ENCODE measurements at regions not wholly inside any gene's neighbourhood (a gene's known extent, or its start where the extent isn't known, plus 50 kb on each side); places are given as distances from the start of the nearest gene placed in this dataset.
"Not testable (repeated sequence)": the region's sequence is repeated elsewhere in the genome, so short reads cannot be mapped to it uniquely, and the experiment has no call there.

- Histone ChIP-seq H3K36me3 (ENCODE audit: control insufficient read depth in 1 of 2, insufficient read depth in 2 of 2, low read length in 2 of 2) (no peaks in the 10 kb centered on the region), H3K9ac (ENCODE audit: low read depth in 1 of 2, low read length in 2 of 2) (no peak overlapping the region), H3K4me3 (ENCODE audit: low read depth in 1 of 2, low read length in 2 of 2) (no peak overlapping the region), H3K4me1 (ENCODE audit: control insufficient read depth in 1 of 2, insufficient read depth in 2 of 2, low read length in 2 of 2) (no peaks in the 10 kb centered on the region), H3K27me3 (ENCODE audit: control insufficient read depth in 1 of 2, insufficient read depth in 2 of 2, low read length in 2 of 2) (peaks cover 3 to 5% of the 10 kb centered on the region in 2 donors), H3K9me3 (ENCODE audit: control insufficient read depth in 1 of 2, low read length in 2 of 2) (no peaks in the 10 kb centered on the region), H3K27ac (ENCODE audit: low read depth, low read length) (no peak overlapping the region)
These were observed 72.5 kb upstream of the PAXBP1 start for GRCh38 chr21:32844076-32844475.

GRCh38 chr21:32844653-32845436, 73.3 kb upstream of the PAXBP1 start:
- Histone ChIP-seq H3K9me3 (ENCODE audit: control insufficient read depth in 1 of 2, low read length in 2 of 2) (no peaks in the 10 kb centered on the region), H3K27me3 (ENCODE audit: control insufficient read depth in 1 of 2, insufficient read depth in 2 of 2, low read length in 2 of 2) (peaks cover 2 to 5% of the 10 kb centered on the region in 2 donors), H3K4me1 (ENCODE audit: control insufficient read depth in 1 of 2, insufficient read depth in 2 of 2, low read length in 2 of 2) (no peaks in the 10 kb centered on the region), H3K36me3 (ENCODE audit: control insufficient read depth in 1 of 2, insufficient read depth in 2 of 2, low read length in 2 of 2) (no peaks in the 10 kb centered on the region), H3K9ac (ENCODE audit: low read depth in 1 of 2, low read length in 2 of 2) (no peak overlapping the region), H3K27ac (ENCODE audit: low read depth, low read length) (no peak overlapping the region), H3K4me3 (ENCODE audit: low read depth in 1 of 2, low read length in 2 of 2) (no peak overlapping the region)

- H3K4me1 ChIP-seq (ENCODE audit: control insufficient read depth in 1 of 2, insufficient read depth in 2 of 2, low read length in 2 of 2) = no peaks in the 10 kb centered on the region
- H3K9ac ChIP-seq (ENCODE audit: low read depth in 1 of 2, low read length in 2 of 2) = no peak overlapping the region
- H3K4me3 ChIP-seq (ENCODE audit: low read depth in 1 of 2, low read length in 2 of 2) = no peak overlapping the region
- peaks cover 0 to 6% of the 10 kb centered on the region in 2 donors for H3K9me3 ChIP-seq (ENCODE audit: control insufficient read depth in 1 of 2, low read length in 2 of 2)
- no peaks in the 10 kb centered on the region for H3K36me3 ChIP-seq (ENCODE audit: control insufficient read depth in 1 of 2, insufficient read depth in 2 of 2, low read length in 2 of 2)
- no peak overlapping the region for H3K27ac ChIP-seq (ENCODE audit: low read depth, low read length)
- no peaks in the 10 kb centered on the region for H3K27me3 ChIP-seq (ENCODE audit: control insufficient read depth in 1 of 2, insufficient read depth in 2 of 2, low read length in 2 of 2)
These were observed 87.1 kb upstream of the PAXBP1 start for GRCh38 chr21:32858628-32859027.

DNA sequence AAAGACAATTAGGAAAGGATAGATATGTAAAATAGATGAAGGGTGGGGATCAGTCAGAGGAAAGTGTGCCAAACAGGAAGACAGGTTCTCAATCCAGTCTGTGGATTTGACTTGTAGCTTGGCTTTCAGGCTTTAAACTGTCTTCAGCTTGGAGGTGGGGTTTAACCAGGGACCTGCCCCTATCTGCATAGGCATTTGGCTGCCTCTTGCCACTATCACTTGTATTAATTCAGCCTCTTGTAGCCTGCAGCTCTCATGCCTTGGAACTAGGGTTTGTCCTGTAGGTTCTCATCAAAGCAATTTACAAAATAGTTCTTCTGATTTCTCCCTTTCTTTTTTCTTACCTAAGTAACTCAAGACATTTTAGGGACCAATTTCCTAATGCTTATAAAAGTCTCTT, 88.8 kb upstream of the PAXBP1 start:
- Histone ChIP-seq H3K9ac (ENCODE audit: low read depth in 1 of 2, low read length in 2 of 2) (no peak overlapping the region), H3K4me1 (ENCODE audit: control insufficient read depth in 1 of 2, insufficient read depth in 2 of 2, low read length in 2 of 2) (no peaks in the 10 kb centered on the region), H3K27ac (ENCODE audit: low read depth, low read length) (no peak overlapping the region)

GRCh38 chr21:32861866-32862265, 90.3 kb upstream of the PAXBP1 start:
- Histone ChIP-seq H3K36me3 (ENCODE audit: control insufficient read depth in 1 of 2, insufficient read depth in 2 of 2, low read length in 2 of 2) (no peaks in the 10 kb centered on the region), H3K27me3 (ENCODE audit: control insufficient read depth in 1 of 2, insufficient read depth in 2 of 2, low read length in 2 of 2) (peaks cover 0 to 4% of the 10 kb centered on the region in 2 donors), H3K4me3 (ENCODE audit: low read depth in 1 of 2, low read length in 2 of 2) (no peak overlapping the region), H3K27ac (ENCODE audit: low read depth, low read length) (no peak overlapping the region), H3K9ac (ENCODE audit: low read depth in 1 of 2, low read length in 2 of 2) (no peak overlapping the region), H3K9me3 (ENCODE audit: control insufficient read depth in 1 of 2, low read length in 2 of 2) (peaks cover 0 to 6% of the 10 kb centered on the region in 2 donors), H3K4me1 (ENCODE audit: control insufficient read depth in 1 of 2, insufficient read depth in 2 of 2, low read length in 2 of 2) (no peaks in the 10 kb centered on the region)

More for the DNA sequence above, 88.8 kb upstream of the PAXBP1 start:
- peaks cover 0 to 4% of the 10 kb centered on the region in 2 donors for H3K27me3 ChIP-seq (ENCODE audit: control insufficient read depth in 1 of 2, insufficient read depth in 2 of 2, low read length in 2 of 2)
- no peak overlapping the region for H3K4me3 ChIP-seq (ENCODE audit: low read depth in 1 of 2, low read length in 2 of 2)
- H3K9me3 ChIP-seq (ENCODE audit: control insufficient read depth in 1 of 2, low read length in 2 of 2) = peaks cover 0 to 6% of the 10 kb centered on the region in 2 donors
- no peaks in the 10 kb centered on the region for H3K36me3 ChIP-seq (ENCODE audit: control insufficient read depth in 1 of 2, insufficient read depth in 2 of 2, low read length in 2 of 2)

- Histone ChIP-seq H3K9ac (ENCODE audit: low read depth in 1 of 2, low read length in 2 of 2) (no peak overlapping the region), H3K36me3 (ENCODE audit: control insufficient read depth in 1 of 2, insufficient read depth in 2 of 2, low read length in 2 of 2) (no peaks in the 10 kb centered on the region), H3K9me3 (ENCODE audit: control insufficient read depth in 1 of 2, low read length in 2 of 2) (no peaks in the 10 kb centered on the region), H3K4me3 (ENCODE audit: low read depth in 1 of 2, low read length in 2 of 2) (no peak overlapping the region), H3K4me1 (ENCODE audit: control insufficient read depth in 1 of 2, insufficient read depth in 2 of 2, low read length in 2 of 2) (no peaks in the 10 kb centered on the region), H3K27me3 (ENCODE audit: control insufficient read depth in 1 of 2, insufficient read depth in 2 of 2, low read length in 2 of 2) (peaks cover 0 to 11% of the 10 kb centered on the region in 2 donors), H3K27ac (ENCODE audit: low read depth, low read length) (no peak overlapping the region)
These were observed 96.0 kb upstream of the PAXBP1 start for GRCh38 chr21:32867597-32867996.

- Histone ChIP-seq H3K4me1 (ENCODE audit: control insufficient read depth in 1 of 2, insufficient read depth in 2 of 2, low read length in 2 of 2) (no peaks in the 10 kb centered on the region), H3K36me3 (ENCODE audit: control insufficient read depth in 1 of 2, insufficient read depth in 2 of 2, low read length in 2 of 2) (no peaks in the 10 kb centered on the region), H3K9me3 (ENCODE audit: control insufficient read depth in 1 of 2, low read length in 2 of 2) (no peaks in the 10 kb centered on the region), H3K27ac (ENCODE audit: low read depth, low read length) (no peak overlapping the region), H3K27me3 (ENCODE audit: control insufficient read depth in 1 of 2, insufficient read depth in 2 of 2, low read length in 2 of 2) (peaks cover 0 to 11% of the 10 kb centered on the region in 2 donors), H3K9ac (ENCODE audit: low read depth in 1 of 2, low read length in 2 of 2) (no peak overlapping the region), H3K4me3 (ENCODE audit: low read depth in 1 of 2, low read length in 2 of 2) (no peak overlapping the region)
These were observed 97.3 kb upstream of the PAXBP1 start for GRCh38 chr21:32868631-32869454.

DNA sequence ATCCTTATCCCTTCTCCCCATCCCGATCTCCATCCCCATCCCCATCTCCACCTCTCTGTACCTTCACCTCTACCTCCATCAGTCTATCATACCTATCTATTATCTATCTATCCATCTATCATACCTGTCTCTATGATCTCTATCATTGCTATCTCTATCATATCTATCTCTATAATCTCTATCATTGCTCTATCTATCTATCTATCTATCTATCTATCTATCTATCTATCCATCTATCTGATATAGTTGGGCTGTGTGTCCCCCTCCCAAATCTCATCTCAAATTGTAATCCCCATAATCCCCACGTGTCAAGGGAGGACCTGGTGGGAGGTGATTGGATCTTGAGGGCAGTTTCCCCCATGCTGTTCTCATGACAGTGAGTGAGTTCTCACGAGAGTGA, 97.9 kb upstream of the PAXBP1 start:
- Histone ChIP-seq H3K9me3 (ENCODE audit: control insufficient read depth in 1 of 2, low read length in 2 of 2) (no peaks in the 10 kb centered on the region), H3K4me1 (ENCODE audit: control insufficient read depth in 1 of 2, insufficient read depth in 2 of 2, low read length in 2 of 2) (no peaks in the 10 kb centered on the region), H3K36me3 (ENCODE audit: control insufficient read depth in 1 of 2, insufficient read depth in 2 of 2, low read length in 2 of 2) (no peaks in the 10 kb centered on the region), H3K4me3 (ENCODE audit: low read depth in 1 of 2, low read length in 2 of 2) (no peak overlapping the region), H3K9ac (ENCODE audit: low read depth in 1 of 2, low read length in 2 of 2) (no peak overlapping the region), H3K27me3 (ENCODE audit: control insufficient read depth in 1 of 2, insufficient read depth in 2 of 2, low read length in 2 of 2) (peaks cover 0 to 11% of the 10 kb centered on the region in 2 donors), H3K27ac (ENCODE audit: low read depth, low read length) (no peak overlapping the region)

GRCh38 chr21:32876426-32876825, 104.9 kb upstream of the PAXBP1 start:
- Histone ChIP-seq H3K9me3 (ENCODE audit: control insufficient read depth in 1 of 2, low read length in 2 of 2) (no peaks in the 10 kb centered on the region), H3K9ac (ENCODE audit: low read depth in 1 of 2, low read length in 2 of 2) (no peak overlapping the region), H3K4me1 (ENCODE audit: control insufficient read depth in 1 of 2, insufficient read depth in 2 of 2, low read length in 2 of 2) (no peaks in the 10 kb centered on the region), H3K27me3 (ENCODE audit: control insufficient read depth in 1 of 2, insufficient read depth in 2 of 2, low read length in 2 of 2) (no peaks in the 10 kb centered on the region), H3K4me3 (ENCODE audit: low read depth in 1 of 2, low read length in 2 of 2) (no peak overlapping the region), H3K36me3 (ENCODE audit: control insufficient read depth in 1 of 2, insufficient read depth in 2 of 2, low read length in 2 of 2) (no peaks in the 10 kb centered on the region), H3K27ac (ENCODE audit: low read depth, low read length) (no peak overlapping the region)

DNA sequence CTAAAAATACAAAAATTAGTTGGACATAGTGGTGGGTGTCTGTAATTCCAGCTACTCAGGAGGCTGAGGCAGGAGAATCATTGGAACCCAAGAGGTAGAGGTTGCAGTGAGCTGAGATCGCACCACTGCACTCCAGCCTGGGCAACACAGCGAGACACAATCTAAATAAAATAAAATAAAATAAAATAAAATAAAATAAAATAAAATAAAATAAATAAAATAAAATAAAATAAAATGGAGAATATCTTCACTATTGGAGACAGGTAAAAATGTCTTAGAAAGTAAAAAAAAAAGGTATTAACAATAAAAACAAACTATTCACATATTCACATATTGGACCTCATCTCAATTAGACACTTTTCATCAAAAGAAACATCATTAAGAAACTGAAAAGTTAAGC, 106.3 kb upstream of the PAXBP1 start:
- not testable (repeated sequence) for H3K27me3 ChIP-seq (ENCODE audit: control insufficient read depth in 1 of 2, insufficient read depth in 2 of 2, low read length in 2 of 2); H3K27ac ChIP-seq (ENCODE audit: low read depth, low read length); H3K4me3 ChIP-seq (ENCODE audit: low read depth in 1 of 2, low read length in 2 of 2); H3K9ac ChIP-seq (ENCODE audit: low read depth in 1 of 2, low read length in 2 of 2); H3K36me3 ChIP-seq (ENCODE audit: control insufficient read depth in 1 of 2, insufficient read depth in 2 of 2, low read length in 2 of 2); H3K9me3 ChIP-seq (ENCODE audit: control insufficient read depth in 1 of 2, low read length in 2 of 2); H3K4me1 ChIP-seq (ENCODE audit: control insufficient read depth in 1 of 2, insufficient read depth in 2 of 2, low read length in 2 of 2)

Measured in duodenal mucosa (tissue), 2 donors.